Renal pelvis (tissue), 1 donor: ENCODE measurements at regions not wholly inside any gene's neighbourhood (a gene's known extent, or its start where the extent isn't known, plus 50 kb on each side); places are given as distances from the start of the nearest gene placed in this dataset.
"Not testable (repeated sequence)": the region's sequence is repeated elsewhere in the genome, so short reads cannot be mapped to it uniquely, and the experiment has no call there.

Experiments
- DNase-seq: peaks from one replicate; pipeline ENCODE4 v3.0.0-alpha.2; 2013

DNA sequence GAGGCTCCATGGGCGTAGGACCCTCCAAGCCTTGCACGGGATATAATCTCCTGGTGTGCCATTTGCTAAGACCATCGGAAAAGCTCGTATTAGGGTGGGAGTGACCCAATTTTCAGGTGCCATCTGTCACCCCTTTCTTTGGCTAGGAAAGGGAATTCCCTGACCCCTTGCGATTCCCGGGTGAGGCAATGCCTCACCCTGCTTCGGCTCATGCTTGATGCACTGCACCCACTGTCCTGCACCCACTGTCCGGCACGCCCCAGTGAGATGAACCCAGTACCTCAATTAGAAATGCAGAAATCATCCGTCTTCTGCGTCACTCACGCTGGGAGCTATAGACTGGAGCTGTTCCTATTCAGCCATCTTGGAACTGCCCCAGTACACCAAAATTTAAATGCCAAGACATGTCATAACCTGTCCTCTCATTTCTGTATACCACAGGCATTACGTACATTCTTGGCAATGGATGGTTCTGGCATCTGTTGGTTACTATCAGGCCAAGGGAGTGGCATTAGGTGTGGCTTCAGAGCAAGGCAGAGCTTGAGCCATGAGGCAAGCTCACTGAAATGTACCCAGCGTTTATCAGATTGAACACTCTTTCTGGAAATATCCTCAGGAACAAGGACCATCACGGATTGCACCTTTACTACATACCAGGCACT, 95.4 kb upstream of the GALNT18 start:
- no peak for DNase-seq

- DNase-seq: not testable (repeated sequence)
Measured at GRCh38 chr11:11715075-11715474, 93.3 kb upstream of the GALNT18 start.

DNA sequence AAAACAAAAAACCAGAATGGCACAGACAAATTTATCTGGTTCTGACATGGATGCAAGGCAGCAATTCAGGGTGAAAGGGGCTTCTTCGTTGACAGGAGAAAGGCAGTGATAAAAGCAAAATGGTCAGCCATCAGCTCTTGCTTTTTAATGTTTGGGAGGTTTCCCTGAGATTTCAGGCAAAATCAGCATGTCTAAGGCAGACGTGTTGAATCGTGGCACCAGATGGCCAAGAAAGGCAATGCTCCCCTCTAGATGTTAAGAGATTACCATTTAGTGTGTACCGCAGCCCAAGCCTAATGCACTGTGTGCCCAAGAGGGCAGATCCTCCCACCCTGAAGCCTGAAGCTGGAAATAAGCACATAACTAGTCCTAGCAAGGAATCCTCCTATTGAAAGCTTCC, 88.8 kb upstream of the GALNT18 start:
- DNase-seq: no peak

DNA sequence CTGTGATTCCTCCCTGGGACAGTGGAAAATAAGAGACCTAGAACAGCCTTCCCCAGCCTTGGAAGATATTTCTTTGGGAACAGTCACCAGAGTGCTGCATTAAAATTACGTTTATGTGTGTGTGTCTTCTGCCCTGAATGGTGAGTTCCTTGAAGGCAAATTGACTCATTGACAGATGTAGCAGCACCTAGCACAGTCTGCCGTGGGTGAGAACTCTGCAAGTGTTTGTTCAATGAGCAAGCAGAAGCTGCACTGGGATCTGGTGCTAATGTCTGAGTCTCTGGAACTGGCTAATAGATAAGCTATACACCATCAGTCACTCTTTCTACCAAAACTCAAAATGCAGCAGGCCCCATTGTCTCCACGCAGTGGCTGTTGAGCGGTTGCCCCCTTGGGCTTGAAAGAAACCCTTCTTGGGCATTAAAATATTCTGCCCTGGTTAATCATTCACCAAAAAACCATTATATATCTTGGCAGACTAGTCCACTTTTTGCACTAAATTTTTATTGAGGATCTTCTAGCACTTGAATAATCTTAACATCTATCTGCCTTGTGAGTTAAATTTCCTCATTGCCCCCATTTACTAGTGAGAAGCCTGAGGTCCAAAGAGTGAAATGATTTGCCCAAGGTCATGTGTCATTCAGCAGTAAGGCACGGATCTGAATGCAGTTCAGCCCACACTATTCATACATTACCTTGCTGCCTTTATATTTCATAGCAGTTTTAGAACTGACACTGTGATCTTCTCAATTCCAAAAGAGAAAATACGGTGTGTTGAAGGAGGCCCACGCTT, 87.8 kb upstream of the GALNT18 start:
- no peak for DNase-seq

DNA sequence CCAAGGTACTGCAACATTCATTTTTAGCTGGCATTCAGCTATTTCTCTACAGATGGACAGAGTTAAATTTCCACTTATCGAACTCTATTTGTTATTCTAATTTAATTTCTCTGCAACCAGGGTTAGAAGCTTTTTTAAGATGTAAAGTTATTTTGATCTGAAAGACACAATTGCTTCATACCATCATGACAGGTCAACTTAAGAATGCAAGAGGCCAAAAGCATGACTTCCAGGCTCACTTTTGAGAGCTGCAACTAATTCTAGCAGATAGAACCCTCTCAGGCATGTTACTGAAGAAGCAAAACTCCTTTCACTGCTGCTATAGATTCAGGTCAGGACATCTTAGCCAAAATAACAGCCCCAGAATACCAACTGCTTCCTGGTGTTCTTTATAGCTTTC, 86.5 kb upstream of the GALNT18 start:
- DNase-seq: no peak

GRCh38 chr11:11706028-11706427, 84.2 kb upstream of the GALNT18 start:
- peak; percentile 20 for DNase-seq

- DNase-seq: no peak
Measured at GRCh38 chr11:11703885-11704284, 82.1 kb upstream of the GALNT18 start.

DNA sequence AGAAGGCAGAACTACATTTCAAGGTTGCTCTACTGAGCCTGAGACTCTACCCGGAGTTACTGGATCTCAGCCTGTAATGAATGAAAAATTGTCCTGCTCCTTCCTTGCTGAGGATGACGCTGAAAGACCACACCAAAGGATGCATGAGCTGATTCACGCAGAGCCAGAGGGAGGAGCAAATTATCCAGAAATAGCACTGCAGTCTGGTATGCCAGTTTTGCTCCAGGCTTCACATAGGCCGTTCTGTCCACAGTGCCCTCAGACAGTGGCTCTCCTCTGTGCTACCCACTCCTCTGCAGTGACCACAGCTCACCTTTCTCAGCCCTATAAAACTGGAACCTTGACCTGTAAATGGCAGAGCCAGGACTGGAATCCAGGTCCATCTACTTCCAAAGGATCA, 79.3 kb upstream of the GALNT18 start:
- DNase-seq: no peak

GRCh38 chr11:11697796-11698195, 76.0 kb upstream of the GALNT18 start:
- no peak for DNase-seq

- no peak for DNase-seq
Measured at GRCh38 chr11:11691296-11692151, 69.7 kb upstream of the GALNT18 start.

DNA sequence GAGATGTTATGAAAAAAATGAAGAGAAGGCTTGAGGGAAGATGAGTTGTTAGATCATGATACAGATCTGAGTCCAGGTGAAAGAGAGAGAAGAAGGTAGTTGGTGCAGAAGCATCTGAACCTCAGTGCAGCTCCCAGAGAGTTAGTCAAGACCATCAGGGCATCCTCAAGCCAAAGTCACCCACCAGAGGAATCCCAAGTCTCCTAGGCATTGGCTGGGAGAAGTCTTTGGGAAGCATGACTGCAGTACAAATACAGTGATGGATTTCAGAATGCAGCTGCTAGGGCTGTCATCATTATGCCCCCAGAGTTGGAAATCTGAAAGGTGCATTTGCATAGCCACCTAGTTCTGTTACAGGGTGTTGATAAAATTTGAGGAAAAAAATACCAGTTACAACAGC, 59.7 kb upstream of the GALNT18 start:
- no peak for DNase-seq

DNA sequence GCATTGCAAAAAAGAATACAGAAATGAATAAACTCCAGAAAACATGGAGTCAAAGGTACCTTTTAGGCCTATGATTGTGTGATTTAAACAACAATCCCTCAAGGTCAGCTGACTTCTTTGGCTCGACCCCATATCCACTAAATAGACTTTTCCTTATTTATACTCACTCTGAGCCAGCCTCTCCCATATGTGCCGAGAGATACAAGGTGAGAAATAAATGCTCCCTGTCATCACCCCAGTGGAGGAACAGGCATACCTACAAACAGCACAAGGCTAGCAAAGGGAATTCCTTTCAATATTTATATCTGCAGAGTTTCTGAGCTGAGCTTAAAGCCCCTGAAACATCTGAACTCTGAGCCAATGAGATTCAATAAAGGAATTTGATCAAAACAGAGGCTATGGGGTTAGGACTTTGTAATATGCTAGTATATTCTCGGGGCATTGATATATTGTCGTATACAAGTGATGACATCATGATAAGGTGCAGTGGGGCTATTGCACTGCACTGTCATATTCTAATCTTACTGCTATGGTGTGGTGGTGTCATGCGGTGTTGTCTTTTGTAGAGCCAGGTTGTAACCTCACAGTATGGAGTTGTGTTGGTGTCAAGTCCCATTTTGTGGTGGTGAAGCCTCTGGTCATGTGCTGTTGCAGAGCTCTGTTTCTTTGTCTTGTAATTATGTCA, 56.0 kb upstream of the GALNT18 start:
- no peak for DNase-seq

- DNase-seq: no peak
Measured at GRCh38 chr11:11675671-11676181, 53.9 kb upstream of the GALNT18 start.

- DNase-seq: no peak
Measured at GRCh38 chr11:11672789-11673188, 51.0 kb upstream of the GALNT18 start.

- DNase-seq: no peak
Measured at GRCh38 chr11:11672101-11672500, 50.3 kb upstream of the GALNT18 start.
